Activated naive CD4-positive, alpha-beta T cell treated with anti-CD3 and anti-CD28 coated beads, Interleukin-2, amount 50 U/mL, for 16 hours (primary cell): ENCODE measurements at regions not wholly inside any gene's neighbourhood (a gene's known extent, or its start where the extent isn't known, plus 50 kb on each side); places are given as distances from the start of the nearest gene placed in this dataset.

Experiments
- DNase-seq: peaks from one replicate; pipeline ENCODE4 v3.0.0-alpha.2; 2020

DNA sequence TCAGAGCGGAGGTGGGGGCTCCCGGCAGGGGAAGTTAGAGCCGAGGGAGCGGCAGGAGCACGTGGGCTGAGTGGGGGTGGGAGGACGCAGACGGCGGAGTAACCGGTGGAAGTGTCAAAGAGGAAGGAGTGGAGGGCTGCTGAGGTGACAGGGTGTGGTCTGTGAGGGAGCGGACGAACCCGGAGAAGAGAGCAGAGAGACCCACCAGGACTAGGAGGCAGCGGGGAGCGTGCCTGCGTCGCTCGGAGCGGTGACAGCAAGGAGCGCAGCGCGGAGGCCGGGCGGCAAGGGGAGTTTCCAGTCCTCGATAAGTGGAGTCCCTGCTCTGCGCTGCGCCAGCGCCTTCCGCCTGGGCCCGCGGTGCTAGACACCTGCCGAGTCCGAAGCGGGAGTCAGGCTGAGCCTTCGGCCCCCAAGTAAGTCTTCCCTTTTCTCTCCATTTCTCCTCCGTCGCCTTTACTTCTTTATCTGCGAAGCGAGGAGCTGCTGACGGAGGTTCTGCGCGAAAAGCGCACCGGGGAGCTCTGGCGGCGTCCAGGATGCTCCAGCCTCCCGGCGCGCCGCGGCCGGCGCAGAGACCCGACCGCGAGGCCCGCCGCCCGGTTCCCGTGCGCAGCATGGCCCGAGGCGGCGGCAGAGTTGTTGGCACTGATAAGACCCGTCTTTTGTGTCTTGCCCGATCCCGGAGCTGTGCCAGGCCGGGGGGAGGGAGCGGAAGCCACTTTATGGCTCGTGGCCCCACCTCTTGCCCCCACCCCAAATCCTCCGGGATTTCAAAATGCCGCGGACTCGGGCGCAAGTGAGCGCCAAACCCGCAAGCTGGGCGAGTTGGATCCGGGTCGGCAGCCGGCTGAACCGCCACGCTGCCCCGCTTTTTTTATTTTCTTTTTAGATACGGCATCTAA, 533.0 kb upstream of the SEMA6D start:
- DNase-seq = peak; percentile 12

DNA sequence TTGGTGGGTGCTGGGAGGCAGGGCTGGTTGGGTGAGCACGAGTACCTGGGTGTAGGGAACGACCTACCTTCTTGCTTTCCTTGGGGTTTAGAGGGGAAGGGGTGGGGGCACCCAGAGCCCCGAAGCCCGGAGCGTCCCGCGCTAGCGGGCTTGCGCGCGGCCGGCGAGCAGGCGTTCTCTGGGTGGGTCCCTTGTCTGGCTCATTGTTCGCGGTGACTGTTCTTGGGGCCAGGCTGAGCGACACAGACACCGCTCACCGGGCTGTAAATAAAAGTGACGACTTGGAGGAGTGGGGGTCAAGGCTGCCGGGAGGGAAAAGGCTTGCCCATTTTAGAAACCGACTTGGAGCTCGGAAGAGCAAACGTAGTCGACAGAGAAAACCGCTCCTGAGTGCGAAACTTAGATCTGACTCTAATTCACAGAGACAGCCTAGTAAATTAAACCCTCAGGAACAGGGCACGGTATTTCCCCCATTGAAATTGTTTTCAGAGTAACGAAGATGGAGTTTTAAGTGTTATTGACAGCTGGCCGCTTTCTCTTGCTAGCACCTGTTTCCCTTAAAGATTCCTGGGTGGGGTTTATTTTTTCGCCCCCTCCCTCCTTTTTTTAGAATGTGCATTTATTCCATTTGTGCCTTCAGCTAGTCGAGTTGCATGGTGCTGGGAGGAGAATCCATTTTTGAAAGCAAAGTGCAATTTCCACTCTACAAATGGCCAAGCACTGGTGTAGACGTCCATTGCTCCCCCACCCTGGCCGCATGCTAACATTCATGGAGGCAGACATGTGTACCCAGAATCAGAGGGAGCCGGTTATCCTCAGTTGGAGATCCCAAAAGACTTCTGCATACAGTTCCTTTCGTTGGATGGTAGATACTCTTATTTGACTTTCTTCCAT, 532.1 kb upstream of the SEMA6D start:
- no peak for DNase-seq

GRCh38 chr15:47186075-47186474, 531.2 kb upstream of the SEMA6D start:
- no peak for DNase-seq

- DNase-seq = no peak
Measured at GRCh38 chr15:47188758-47189507, 528.4 kb upstream of the SEMA6D start.

- DNase-seq = no peak
Measured at GRCh38 chr15:47194718-47195117, 522.6 kb upstream of the SEMA6D start.

- DNase-seq = peak; percentile 39
Measured at GRCh38 chr15:47196048-47196447, 521.3 kb upstream of the SEMA6D start.

DNA sequence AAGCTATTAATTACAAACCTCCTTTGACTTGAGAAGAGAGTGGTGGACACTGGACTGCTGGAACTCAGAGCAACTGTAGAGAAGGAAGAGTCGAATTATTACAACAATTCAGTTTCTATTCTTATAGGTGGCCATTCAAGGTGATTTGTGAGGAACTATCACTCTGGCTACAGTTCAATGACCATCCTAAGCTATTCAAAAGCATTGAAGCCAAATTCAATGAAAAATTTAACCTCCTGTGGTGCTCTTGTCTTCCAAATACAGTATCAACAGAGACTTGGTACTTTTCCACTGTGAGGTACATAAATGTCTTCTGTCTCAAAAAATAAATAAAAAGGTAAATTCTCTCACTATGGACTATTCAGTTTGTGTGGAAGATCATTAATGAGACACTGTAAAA, 513.3 kb upstream of the SEMA6D start:
- DNase-seq = no peak

DNA sequence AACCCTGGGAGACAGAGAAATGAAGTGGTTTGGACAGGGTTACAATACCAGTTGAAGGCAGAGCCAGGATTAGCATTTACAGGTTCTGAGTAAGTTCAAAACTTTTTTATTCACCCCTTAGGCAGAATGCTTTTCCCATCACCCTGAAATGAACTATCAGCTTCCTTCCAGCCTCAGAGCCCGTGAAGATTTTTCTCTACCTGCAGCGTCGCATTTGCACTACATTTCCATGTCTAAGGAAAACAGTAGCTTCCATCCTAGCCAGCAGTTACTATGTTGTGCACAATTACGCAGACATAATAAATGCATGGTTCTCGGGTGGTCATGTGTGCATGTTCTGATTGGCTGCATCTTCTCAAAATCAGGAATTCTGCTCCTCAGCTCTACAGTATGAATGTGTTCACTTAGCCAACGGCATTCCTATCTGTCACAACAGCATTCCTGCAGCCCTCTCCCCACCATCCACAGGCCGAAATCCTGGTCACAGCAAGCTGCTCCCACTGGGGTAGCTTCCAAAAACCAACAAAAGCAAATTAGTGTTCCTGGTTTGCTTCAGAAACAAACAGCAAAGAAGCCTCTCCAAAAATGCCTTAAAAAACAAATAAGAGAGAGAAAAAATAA, 510.8 kb upstream of the SEMA6D start:
- DNase-seq = no peak

- no peak for DNase-seq
Measured at GRCh38 chr15:47209591-47209990, 507.7 kb upstream of the SEMA6D start.

DNA sequence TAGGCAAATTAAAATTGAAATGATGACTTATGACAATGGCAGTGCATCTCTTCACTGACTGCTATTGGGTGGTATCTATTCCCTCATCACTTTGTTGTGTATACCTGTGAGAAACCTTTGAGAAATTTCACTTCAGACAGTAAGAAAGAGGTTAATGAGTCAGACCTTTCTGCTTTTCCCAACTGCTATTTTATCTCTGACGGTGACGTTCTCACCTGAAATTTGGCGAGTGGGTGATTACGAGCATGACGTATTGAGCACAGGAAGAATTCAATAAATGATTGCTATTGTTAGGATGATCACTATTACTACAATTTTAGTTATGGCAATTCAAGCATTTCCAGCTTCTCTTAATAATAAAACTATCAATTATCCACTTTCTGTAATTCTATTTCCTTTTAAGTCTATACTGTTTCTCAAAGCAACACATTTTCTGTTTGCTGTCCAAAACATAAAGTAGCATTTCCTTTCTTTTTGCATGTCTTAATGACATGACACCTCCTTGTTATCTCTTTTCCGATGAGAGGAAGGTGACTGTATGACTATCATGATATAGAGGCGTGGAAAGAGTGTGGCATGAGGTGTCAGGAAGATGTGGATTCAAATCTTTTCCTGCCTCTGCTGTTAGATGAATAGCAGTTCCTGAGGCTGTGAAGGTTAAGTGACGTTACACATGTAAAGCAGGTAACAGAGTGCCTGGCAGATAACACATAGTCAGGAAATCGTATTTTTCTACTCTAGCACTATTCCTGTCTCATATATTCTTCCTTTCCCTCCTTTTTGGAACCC, 504.9 kb upstream of the SEMA6D start:
- DNase-seq = no peak

- no peak for DNase-seq
Measured at GRCh38 chr15:47213883-47214282, 503.4 kb upstream of the SEMA6D start.

GRCh38 chr15:47218295-47218694, 499.0 kb upstream of the SEMA6D start:
- DNase-seq = no peak

- no peak for DNase-seq
Measured at GRCh38 chr15:47244361-47244760, 472.9 kb upstream of the SEMA6D start.

GRCh38 chr15:47246317-47246716, 471.0 kb upstream of the SEMA6D start:
- no peak for DNase-seq

DNA sequence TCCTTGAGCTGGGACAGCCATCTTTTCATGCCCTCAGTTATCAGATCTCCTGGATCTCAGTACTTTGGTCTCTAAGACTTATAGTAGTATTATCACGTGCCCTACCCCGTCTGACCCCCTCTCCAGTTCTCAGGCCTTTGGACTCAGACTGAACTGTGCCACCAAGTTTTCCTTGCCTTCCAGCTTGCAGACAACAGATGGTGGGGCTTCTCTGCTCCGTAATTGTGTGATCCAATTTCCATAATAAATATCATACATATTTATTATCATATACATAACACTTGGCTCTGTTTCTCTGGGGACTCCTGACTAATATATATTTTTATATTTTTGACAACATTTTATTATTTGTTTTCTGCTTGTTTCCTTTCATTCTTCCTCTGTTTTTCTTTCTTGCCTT, 458.8 kb upstream of the SEMA6D start:
- no peak for DNase-seq

DNA sequence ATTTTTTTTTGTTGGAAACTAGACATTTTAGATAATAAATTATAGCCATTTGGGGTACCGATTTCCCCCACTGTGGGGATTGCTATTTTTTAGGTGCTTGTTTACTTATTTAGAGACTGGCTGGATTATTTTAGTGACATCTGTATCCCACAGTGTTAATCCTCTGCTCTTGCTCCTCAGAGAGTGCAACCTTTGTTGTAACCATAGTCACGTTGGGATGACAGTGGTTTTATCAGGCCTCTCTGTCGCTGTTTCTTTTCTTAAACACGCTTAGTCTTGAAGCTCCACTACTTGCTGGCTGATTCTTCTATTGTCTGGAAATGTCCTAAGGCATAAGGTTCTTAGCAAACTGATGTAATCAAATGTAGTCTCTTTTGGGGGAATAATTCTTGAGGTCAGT, 451.6 kb upstream of the SEMA6D start:
- no peak for DNase-seq

- no peak for DNase-seq
Measured at GRCh38 chr15:47266566-47266965, 450.7 kb upstream of the SEMA6D start.

DNA sequence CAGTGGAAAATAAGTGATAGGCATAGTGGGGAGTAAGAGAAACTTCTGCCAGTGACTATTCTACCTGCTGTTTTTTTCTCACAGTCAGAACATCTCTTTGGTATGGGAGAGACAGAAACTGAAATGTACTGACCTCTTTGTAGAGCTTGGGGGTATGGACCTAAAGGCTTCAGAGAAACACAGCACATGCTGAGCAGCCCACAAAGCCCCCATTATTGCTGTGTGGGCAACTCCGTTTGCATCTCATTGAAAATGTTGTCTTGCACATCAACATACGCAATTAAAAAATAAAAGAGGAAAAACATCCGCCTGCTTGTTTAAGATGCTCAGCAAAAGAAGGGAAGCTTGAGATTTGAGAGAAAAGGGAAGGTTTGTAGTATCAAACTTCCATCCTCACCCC, 443.4 kb upstream of the SEMA6D start:
- DNase-seq = no peak

DNA sequence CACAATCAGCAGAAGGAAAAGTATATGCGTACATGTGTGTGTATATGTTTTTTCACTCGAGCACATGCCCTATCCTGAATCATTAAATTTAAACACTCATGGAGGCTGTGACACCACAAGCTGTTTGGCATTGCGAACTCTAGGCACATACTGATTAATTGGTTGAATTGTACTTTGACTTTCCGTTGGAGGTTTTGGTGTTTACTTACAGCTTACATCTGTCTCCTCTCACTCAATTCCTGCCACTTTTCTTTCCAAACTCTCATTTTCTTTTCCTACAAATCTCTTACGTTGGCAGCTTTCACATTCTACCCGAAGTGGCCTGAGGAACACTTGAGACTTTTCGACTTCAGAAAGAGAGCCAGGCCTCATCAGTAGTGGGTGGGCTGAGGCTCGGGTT, 434.1 kb upstream of the SEMA6D start:
- no peak for DNase-seq

GRCh38 chr15:47288794-47289193, 428.5 kb upstream of the SEMA6D start:
- DNase-seq = no peak

GRCh38 chr15:47289656-47290055, 427.6 kb upstream of the SEMA6D start:
- no peak for DNase-seq

GRCh38 chr15:47291767-47292166, 425.5 kb upstream of the SEMA6D start:
- DNase-seq = no peak
